Neural cell (in vitro differentiated cells): ENCODE measurements at regions not wholly inside any gene's neighbourhood (a gene's known extent, or its start where the extent isn't known, plus 50 kb on each side); places are given as distances from the start of the nearest gene placed in this dataset.

Experiments used
- H2AFZ ChIP-seq: fragments of 200-600, 300-800 bp; sonication (generic), shearing (Covaris generic); 2 replicates; pipeline ENCODE4 v1.6.0; 2014; ENCODE audit warnings: low read depth, mild to moderate bottlenecking, antibody characterized with exemption, low read length, moderate library complexity
- H3F3A ChIP-seq: fragments of 200-600 bp; shearing (Covaris generic); 2 replicates; pipeline ENCODE4 v1.6.1; 2016; ENCODE audit warnings: mild to moderate bottlenecking, moderate library complexity, mixed read lengths, antibody characterized with exemption, low read length; ENCODE audit not compliant: insufficient read depth, poor library complexity, severe bottlenecking
- H3K27ac ChIP-seq: fragments of 200-600, 300-800 bp; sonication (generic), shearing (Covaris generic); 2 replicates; pipeline ENCODE4 v1.5.1; 2014; ENCODE audit warnings: mild to moderate bottlenecking, low read length, moderate library complexity
- H3K27me3 ChIP-seq: fragments of 300-800, 200-600 bp; sonication (generic), shearing (Covaris generic); 2 replicates; pipeline ENCODE4 v1.6.0; 2014; ENCODE audit warnings: mild to moderate bottlenecking, low read depth, low read length, moderate library complexity; ENCODE audit not compliant: insufficient read depth
- H3K36me3 ChIP-seq: fragments of 300-800, 200-600 bp; sonication (generic), shearing (Covaris generic); 2 replicates; pipeline ENCODE4 v1.5.1; 2014; ENCODE audit warnings: mild to moderate bottlenecking, antibody characterized with exemption, low read length, moderate library complexity; ENCODE audit not compliant: insufficient read depth
- H3K4me2 ChIP-seq: fragments of 300-800, 200-600 bp; sonication (generic), shearing (Covaris generic); 2 replicates; pipeline ENCODE4 v1.6.0; 2014; ENCODE audit warnings: mild to moderate bottlenecking, low read length
- H3K4me3 ChIP-seq: fragments of 300-800, 200-600 bp; sonication (generic), shearing (Covaris generic); 2 replicates; pipeline ENCODE4 v1.5.1; 2014; ENCODE audit warnings: mild to moderate bottlenecking, low read length, moderate library complexity
- H3K79me2 ChIP-seq: fragments of 200-600 bp; shearing (Covaris generic); replicated peaks from 2 replicates; pipeline ENCODE4 v1.6.0; 2014; ENCODE audit warnings: mild to moderate bottlenecking, low read length, moderate library complexity; ENCODE audit not compliant: insufficient read depth
- H3K9ac ChIP-seq: fragments of 300-800, 200-600 bp; sonication (generic), shearing (Covaris generic); 2 replicates; pipeline ENCODE4 v1.6.1; 2016; ENCODE audit warnings: mild to moderate bottlenecking, low read length, mixed read lengths
- H3K9me2 ChIP-seq: fragments of 200-600 bp; shearing (Covaris generic); 2 replicates; pipeline ENCODE4 v1.6.1; 2016; ENCODE audit warnings: mild to moderate bottlenecking, low read length, mixed read lengths; ENCODE audit not compliant: insufficient read depth
- H3K9me3 ChIP-seq: fragments of 200-600, 300-800 bp; sonication (generic), shearing (Covaris generic); 2 replicates; pipeline ENCODE4 v1.6.1; 2016; ENCODE audit warnings: mild to moderate bottlenecking, mixed run types, low read length, moderate library complexity, mixed read lengths
- H4K20me1 ChIP-seq: fragments of 200-600 bp; shearing (Covaris generic); 2 replicates; pipeline ENCODE4 v1.6.1; 2016; ENCODE audit warnings: mild to moderate bottlenecking, mixed run types; ENCODE audit not compliant: insufficient read depth
- CTCF ChIP-seq: fragments of 450-650 bp; IDR thresholded peaks from 2 replicates; pipeline ENCODE4 v1.5.1; 2014; ENCODE audit warnings: antibody characterized with exemption, mild to moderate bottlenecking, moderate library complexity; ENCODE audit not compliant: poor library complexity, severe bottlenecking
- EP300 ChIP-seq: fragments of 450-650 bp; conservative IDR thresholded peaks from 2 replicates; pipeline ENCODE4 v1.6.1; 2014; ENCODE audit warnings: antibody characterized with exemption, mild to moderate bottlenecking, moderate library complexity; ENCODE audit not compliant: poor library complexity, severe bottlenecking
- EZH2 ChIP-seq: fragments of 200-600, 300-800 bp; shearing (Covaris generic), sonication (generic); IDR thresholded peaks from 2 replicates; pipeline ENCODE4 v1.6.1; 2014; ENCODE audit warnings: antibody characterized with exemption, low read length, borderline replicate concordance, mild to moderate bottlenecking; ENCODE audit not compliant: insufficient read depth, poor library complexity, severe bottlenecking
- MXI1 ChIP-seq: fragments of 450-650 bp; conservative IDR thresholded peaks from 2 replicates; pipeline ENCODE4 v1.6.1; 2014; ENCODE audit warnings: antibody characterized with exemption, mild to moderate bottlenecking; ENCODE audit not compliant: poor library complexity, severe bottlenecking
- POLR2AphosphoS5 ChIP-seq: IDR thresholded peaks from 2 replicates; pipeline ENCODE4 v1.6.1; 2012
- RAD21 ChIP-seq: fragments of 450-650 bp; conservative IDR thresholded peaks from 2 replicates; pipeline ENCODE4 v1.6.1; 2014; ENCODE audit warnings: antibody characterized with exemption, mild to moderate bottlenecking, moderate library complexity
- REST ChIP-seq: IDR thresholded peaks from 2 replicates; pipeline ENCODE4 v1.6.1; 2012; ENCODE audit warnings: borderline replicate concordance
- SMC3 ChIP-seq: fragments of 450-650 bp; conservative IDR thresholded peaks from 2 replicates; pipeline ENCODE4 v1.6.1; 2014; ENCODE audit warnings: antibody characterized with exemption, mild to moderate bottlenecking, moderate library complexity; ENCODE audit not compliant: poor library complexity
- TAF1 ChIP-seq: IDR thresholded peaks from 2 replicates; pipeline ENCODE4 v1.6.1; 2012; ENCODE audit warnings: low read depth

- H3K9ac ChIP-seq: no peak overlapping the region
- no peaks in the 10 kb centered on the region for H3K9me2 ChIP-seq
- no peak overlapping the region for H3K27ac ChIP-seq
- no peaks in the 10 kb centered on the region for H3K79me2 ChIP-seq
- no peak overlapping the region for H3K4me2 ChIP-seq
- no peaks in the 10 kb centered on the region for H4K20me1 ChIP-seq
- no peak overlapping the region for H3K4me3 ChIP-seq
- H2AFZ ChIP-seq: no peak overlapping the region
- TF ChIP-seq TAF1 (no peak), RAD21 (no peak), SMC3 (no peak), EP300 (no peak), REST (no peak), EZH2 (no peak), POLR2AphosphoS5 (no peak), MXI1 (no peak), CTCF (no peak)
- H3K36me3 ChIP-seq: no peaks in the 10 kb centered on the region
- H3F3A ChIP-seq: no peaks in the 10 kb centered on the region
- H3K27me3 ChIP-seq: no peaks in the 10 kb centered on the region
- H3K9me3 ChIP-seq: no peaks in the 10 kb centered on the region
Measured at GRCh38 chrX:13258725-13259124, 61.1 kb downstream of the ATXN3L start.

GRCh38 chrX:13258052-13258444, 61.8 kb downstream of the ATXN3L start:
- Histone ChIP-seq H3K9me3 (no peaks in the 10 kb centered on the region), H3K9ac (no peak overlapping the region), H3K4me3 (no peak overlapping the region), H4K20me1 (no peaks in the 10 kb centered on the region), H2AFZ (no peak overlapping the region), H3K4me2 (no peak overlapping the region), H3K27me3 (no peaks in the 10 kb centered on the region), H3F3A (no peaks in the 10 kb centered on the region), H3K9me2 (no peaks in the 10 kb centered on the region), H3K27ac (no peak overlapping the region), H3K36me3 (no peaks in the 10 kb centered on the region), H3K79me2 (no peaks in the 10 kb centered on the region)
- TF ChIP-seq MXI1 (no peak), EZH2 (no peak), RAD21 (no peak), CTCF (no peak), TAF1 (no peak), SMC3 (no peak), REST (no peak), POLR2AphosphoS5 (no peak), EP300 (no peak)
